A673 (cell line): ENCODE measurements at regions not wholly inside any gene's neighbourhood (a gene's known extent, or its start where the extent isn't known, plus 50 kb on each side); places are given as distances from the start of the nearest gene placed in this dataset.

Source experiments
- BruUV-seq: library from RNA; stranded (reverse); fragments of 400-500 nt; replicated peaks from 2 replicates; lab custom pipeline; 2021; lab: Mats Ljungman, UMichigan
- CTCF ChIA-PET: fragments of 300-600 bp; sonication (Branson Sonifier 250); formaldehyde crosslinking; loops from one replicate; lab custom pipeline; 2022; ENCODE audit warnings: antibody characterized with exemption; lab: Charles Lee
- POLR2A ChIA-PET: fragments of 300-600 bp; sonication (Branson Sonifier 250); formaldehyde crosslinking; loops from one replicate; lab custom pipeline; 2022; ENCODE audit warnings: antibody characterized with exemption; ENCODE audit not compliant: low non-redundant PET; lab: Charles Lee
- DNase-seq: peaks from one replicate; pipeline ENCODE4 v3.0.0-alpha.2; 2015; ENCODE audit warnings: low spot score
- H3K27ac ChIP-seq: fragments of 200-600 bp; sonication (generic); 2 replicates; pipeline ENCODE4 v1.5.1; 2016; ENCODE audit warnings: mixed run types, low read depth, mild to moderate bottlenecking, mixed read lengths, antibody characterized with exemption, low read length; ENCODE audit not compliant: poor library complexity, severe bottlenecking
- H3K27me3 ChIP-seq: fragments of 200-600 bp; sonication (generic); replicated peaks from 2 replicates; pipeline ENCODE4 v1.6.1; 2017; ENCODE audit warnings: mixed run types, low read depth, mild to moderate bottlenecking, mixed read lengths, antibody characterized with exemption, low read length; ENCODE audit not compliant: insufficient read depth, poor library complexity
- H3K36me3 ChIP-seq: fragments of 200-600 bp; sonication (generic); 2 replicates; pipeline ENCODE4 v1.6.1; 2016; ENCODE audit warnings: mixed run types, mild to moderate bottlenecking, mixed read lengths, antibody characterized with exemption, low read length; ENCODE audit not compliant: insufficient read depth, poor library complexity, severe bottlenecking
- H3K4me1 ChIP-seq: fragments of 200-600 bp; sonication (generic); 2 replicates; pipeline ENCODE4 v1.6.1; 2017; ENCODE audit warnings: mixed run types, mild to moderate bottlenecking, mixed read lengths, antibody characterized with exemption, low read length; ENCODE audit not compliant: insufficient read depth, poor library complexity, severe bottlenecking
- H3K4me3 ChIP-seq: fragments of 200-600 bp; sonication (generic); 2 replicates; pipeline ENCODE4 v1.5.1; 2016; ENCODE audit warnings: low read depth, mixed run types, mild to moderate bottlenecking, mixed read lengths, low read length; ENCODE audit not compliant: poor library complexity, severe bottlenecking
- H3K9me3 ChIP-seq: fragments of 200-600 bp; sonication (generic); 2 replicates; pipeline ENCODE4 v1.6.1; 2016; ENCODE audit warnings: mixed run types, low read depth, mild to moderate bottlenecking, mixed read lengths, antibody characterized with exemption, low read length; ENCODE audit not compliant: poor library complexity, severe bottlenecking
- CTCF ChIP-seq: fragments of 300-800, 200-600 bp; sonication (generic); conservative IDR thresholded peaks from 2 replicates; pipeline ENCODE4 v1.5.1; 2017; ENCODE audit warnings: low read depth, mild to moderate bottlenecking, antibody characterized with exemption, low read length, moderate library complexity, mixed read lengths
- EZH2 ChIP-seq: fragments of 200-600 bp; sonication (generic); IDR thresholded peaks from 2 replicates; pipeline ENCODE4 v1.6.1; 2017; ENCODE audit warnings: borderline replicate concordance, low read depth, mild to moderate bottlenecking, mixed read lengths, antibody characterized with exemption, low read length; ENCODE audit not compliant: poor library complexity, severe bottlenecking
- intact Hi-C: fragments of 100-400 bp; cut with micrococcal nuclease; formaldehyde crosslinking; loops from one replicate; pipeline ENCODE4 v1.10.0; 2022; ENCODE audit not compliant: unreplicated experiment

- Histone ChIP-seq H3K27ac (no peak overlapping the region), H3K9me3 (no peaks in the 10 kb centered on the region), H3K4me3 (no peak overlapping the region), H3K36me3 (no peaks in the 10 kb centered on the region), H3K4me1 (peaks cover 11% of the 10 kb centered on the region), H3K27me3 (no peaks in the 10 kb centered on the region)
- DNase-seq = no peak
- TF ChIP-seq EZH2 (no peak), CTCF (no peak)
- intact Hi-C loops = no loop called here
- no TSS peak for BruUV-seq
- CTCF ChIA-PET = no interaction called here
- POLR2A ChIA-PET = interaction anchor here (0.6 kb wide), 1 partner anchor 47 kb away, joined by 7 read pairs; no protein-coding TSS in a partner anchor
These were observed 181.9 kb downstream of the MREG start for GRCh38 chr2:215831296-215831913.

GRCh38 chr2:215830304-215830703 lies 183.0 kb downstream of the MREG start:
- TF ChIP-seq CTCF (no peak), EZH2 (no peak)
- POLR2A ChIA-PET = no interaction called here
- CTCF ChIA-PET = no interaction called here
- Histone ChIP-seq H3K27me3 (no peaks in the 10 kb centered on the region), H3K4me1 (peaks cover 18% of the 10 kb centered on the region), H3K4me3 (no peak overlapping the region), H3K27ac (no peak overlapping the region), H3K36me3 (no peaks in the 10 kb centered on the region), H3K9me3 (no peaks in the 10 kb centered on the region)
- DNase-seq = no peak
- BruUV-seq = no TSS peak
- intact Hi-C loops = no loop called here

GRCh38 chr2:215829261-215829660 lies 184.1 kb downstream of the MREG start:
- Histone ChIP-seq H3K36me3 (no peaks in the 10 kb centered on the region), H3K9me3 (no peaks in the 10 kb centered on the region), H3K27ac (no peak overlapping the region), H3K4me3 (no peak overlapping the region), H3K27me3 (no peaks in the 10 kb centered on the region), H3K4me1 (peaks cover 18% of the 10 kb centered on the region)
- ChIA-PET CTCF (interaction anchor here (1.5 kb wide), 1 partner anchor 398 kb away, joined by 3 read pairs; no protein-coding TSS in a partner anchor), POLR2A (no interaction called here)
- intact Hi-C loops = loop anchor here (5.0 kb wide), 1 partner anchor 377 kb away; no protein-coding TSS in a partner anchor
- no peak for DNase-seq
- TF ChIP-seq CTCF (no peak), EZH2 (no peak)
- no TSS peak for BruUV-seq
